HUES64 (cell line): ENCODE measurements at regions not wholly inside any gene's neighbourhood (a gene's known extent, or its start where the extent isn't known, plus 50 kb on each side); places are given as distances from the start of the nearest gene placed in this dataset.

Experiments
- H3K27ac ChIP-seq: 2 replicates; pipeline ENCODE4 v1.7.0; 2013; ENCODE audit warnings: low read depth, low read length, inconsistent platforms
- H3K27me3 ChIP-seq: 2 replicates; pipeline ENCODE4 v1.6.1; 2013; ENCODE audit warnings: mild to moderate bottlenecking, low read length; ENCODE audit not compliant: insufficient read depth
- H3K36me3 ChIP-seq: 2 replicates; pipeline ENCODE4 v1.6.1; 2013; ENCODE audit warnings: mild to moderate bottlenecking, low read length; ENCODE audit not compliant: insufficient read depth
- H3K4me1 ChIP-seq: 2 replicates; pipeline ENCODE4 v1.6.1; 2013; ENCODE audit warnings: mild to moderate bottlenecking, low read length, moderate library complexity; ENCODE audit not compliant: insufficient read depth
- H3K4me3 ChIP-seq: 2 replicates; pipeline ENCODE4 v1.5.1; 2013; ENCODE audit warnings: mild to moderate bottlenecking, low read length, moderate library complexity
- H3K9ac ChIP-seq: 2 replicates; pipeline ENCODE4 v1.6.1; 2013; ENCODE audit warnings: mild to moderate bottlenecking, low read depth, low read length
- H3K9me3 ChIP-seq: 2 replicates; pipeline ENCODE4 v1.6.1; 2013; ENCODE audit warnings: low read depth, low read length; ENCODE audit not compliant: insufficient read depth
- WGBS: fragments of 150-250, 120-280 bp; methylation state at CpG from one replicate; pipeline ENCODE4 v1.1.7; 2013; ENCODE audit warnings: missing lambda C conversion rate; 5-methylcytosine and 5-hydroxymethylcytosine counted together

DNA sequence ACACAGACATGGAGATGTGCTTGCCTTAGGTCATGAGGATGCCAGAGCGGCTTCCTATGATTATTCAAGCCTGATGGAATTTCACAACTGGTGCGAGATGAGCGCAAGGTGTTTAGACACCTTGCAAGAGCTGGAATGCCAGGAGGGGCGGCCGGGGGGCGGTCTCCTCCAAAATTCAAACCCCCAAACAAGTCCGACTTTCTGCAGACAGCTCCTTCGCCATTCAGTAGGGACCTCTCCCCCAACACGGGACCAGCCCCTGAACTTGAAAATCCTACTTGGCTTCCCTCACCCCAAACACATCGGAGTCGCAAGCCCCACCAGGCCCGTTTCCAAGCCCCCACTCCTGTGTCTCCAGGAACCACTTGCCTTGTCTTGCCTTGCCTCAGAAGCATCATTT lies 64.8 kb upstream of the ID2 start:
- no peak overlapping the region for H3K4me3 ChIP-seq
- H3K9me3 ChIP-seq, result no peaks in the 10 kb centered on the region
- 93% methylated on average over 12 of the region's 12 CpGs for whole genome bisulfite sequencing
- H3K9ac ChIP-seq, result no peak overlapping the region
- no peaks in the 10 kb centered on the region for H3K4me1 ChIP-seq
- no peaks in the 10 kb centered on the region for H3K27me3 ChIP-seq
- H3K27ac ChIP-seq, result no peak overlapping the region
- no peaks in the 10 kb centered on the region for H3K36me3 ChIP-seq

DNA sequence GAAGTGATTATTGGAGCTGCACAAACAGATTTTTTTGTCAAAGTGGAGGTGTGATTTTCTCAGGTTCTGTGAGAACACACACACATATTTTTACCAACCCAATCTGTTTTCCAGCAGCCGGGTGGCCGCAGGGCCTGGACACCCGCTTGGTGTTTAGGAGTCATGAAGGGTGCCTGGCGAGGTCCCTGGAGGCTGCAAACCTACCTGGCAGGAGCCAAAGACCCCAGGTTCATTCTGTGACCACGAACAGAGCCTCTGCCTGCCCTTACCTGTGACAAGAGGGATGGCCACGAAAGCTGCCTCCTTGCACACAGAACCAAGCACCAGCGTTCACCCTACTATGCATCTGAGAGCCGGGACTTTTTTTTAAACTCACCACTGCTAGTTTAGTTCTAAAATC lies 64.3 kb upstream of the ID2 start:
- 93% methylated on average over 7 of the region's 8 CpGs for WGBS
- no peak overlapping the region for H3K9ac ChIP-seq
- no peak overlapping the region for H3K27ac ChIP-seq
- no peaks in the 10 kb centered on the region for H3K27me3 ChIP-seq
- H3K4me1 ChIP-seq, result no peaks in the 10 kb centered on the region
- no peaks in the 10 kb centered on the region for H3K9me3 ChIP-seq
- no peaks in the 10 kb centered on the region for H3K36me3 ChIP-seq
- H3K4me3 ChIP-seq, result no peak overlapping the region

DNA sequence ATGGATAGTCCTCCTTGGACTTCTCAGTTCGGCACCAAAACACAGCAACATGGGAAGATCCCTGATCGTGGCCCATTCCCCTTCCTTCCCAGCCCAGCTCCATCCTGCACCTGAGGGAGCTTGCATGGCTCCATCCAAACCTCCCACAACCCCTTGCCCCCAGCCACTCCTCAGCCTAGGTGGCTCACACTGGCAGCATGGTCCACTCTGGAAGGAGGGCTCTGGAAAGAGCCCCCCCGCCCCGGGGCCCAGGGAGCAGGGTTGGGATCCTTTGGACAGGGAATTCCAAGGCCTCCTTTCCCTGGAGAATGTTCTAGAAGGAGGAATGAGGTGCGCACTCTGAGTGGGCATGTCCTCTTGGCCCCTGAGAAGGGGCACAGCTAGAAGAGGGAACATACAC lies 62.8 kb upstream of the ID2 start:
- WGBS, result 89% methylated on average over 5 of the region's 5 CpGs
- Histone ChIP-seq H3K4me1 (no peaks in the 10 kb centered on the region), H3K9me3 (no peaks in the 10 kb centered on the region), H3K4me3 (no peak overlapping the region), H3K27me3 (no peaks in the 10 kb centered on the region), H3K36me3 (no peaks in the 10 kb centered on the region), H3K27ac (no peak overlapping the region), H3K9ac (no peak overlapping the region)

DNA sequence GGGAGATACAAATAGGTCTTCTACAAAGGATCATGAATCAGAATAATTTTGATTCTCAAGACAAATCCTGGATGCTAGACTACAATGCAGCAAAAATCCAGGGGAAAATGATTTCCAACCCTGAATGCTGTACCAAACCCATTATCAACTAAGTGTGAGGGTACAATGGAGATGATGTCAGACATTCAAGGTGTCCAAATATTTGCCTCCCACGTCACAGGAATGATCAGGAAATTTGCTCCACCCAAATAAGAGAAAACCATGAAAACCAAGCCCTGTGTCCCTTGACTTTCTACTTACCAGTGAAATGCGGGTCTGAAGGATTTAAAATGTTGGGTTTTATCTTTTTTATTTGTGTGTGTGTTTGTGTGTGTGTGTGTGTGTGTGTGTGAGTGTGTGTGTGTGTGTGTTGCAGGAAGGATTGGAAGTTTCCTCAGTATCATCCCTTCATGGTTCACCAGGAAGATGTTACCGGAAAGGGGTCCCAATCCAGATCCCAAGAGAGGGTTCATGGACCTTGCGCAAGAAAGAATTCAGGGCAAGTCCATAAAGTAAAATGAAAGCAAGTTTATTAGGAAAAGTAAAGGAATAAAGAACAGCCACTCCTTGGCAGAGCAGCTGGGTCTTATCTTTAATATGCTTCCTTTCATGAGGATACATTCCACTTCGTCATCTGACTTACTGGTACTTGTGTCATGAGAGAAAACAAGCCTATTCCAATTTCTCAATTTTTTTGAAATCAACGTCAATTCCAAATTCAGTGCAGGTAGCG lies 61.1 kb upstream of the ID2 start:
- Histone ChIP-seq H3K36me3 (no peaks in the 10 kb centered on the region), H3K27me3 (no peaks in the 10 kb centered on the region), H3K4me1 (no peaks in the 10 kb centered on the region), H3K4me3 (no peak overlapping the region), H3K27ac (no peak overlapping the region), H3K9ac (no peak overlapping the region), H3K9me3 (no peaks in the 10 kb centered on the region)
- 94% methylated on average over 7 of the region's 7 CpGs for WGBS

DNA sequence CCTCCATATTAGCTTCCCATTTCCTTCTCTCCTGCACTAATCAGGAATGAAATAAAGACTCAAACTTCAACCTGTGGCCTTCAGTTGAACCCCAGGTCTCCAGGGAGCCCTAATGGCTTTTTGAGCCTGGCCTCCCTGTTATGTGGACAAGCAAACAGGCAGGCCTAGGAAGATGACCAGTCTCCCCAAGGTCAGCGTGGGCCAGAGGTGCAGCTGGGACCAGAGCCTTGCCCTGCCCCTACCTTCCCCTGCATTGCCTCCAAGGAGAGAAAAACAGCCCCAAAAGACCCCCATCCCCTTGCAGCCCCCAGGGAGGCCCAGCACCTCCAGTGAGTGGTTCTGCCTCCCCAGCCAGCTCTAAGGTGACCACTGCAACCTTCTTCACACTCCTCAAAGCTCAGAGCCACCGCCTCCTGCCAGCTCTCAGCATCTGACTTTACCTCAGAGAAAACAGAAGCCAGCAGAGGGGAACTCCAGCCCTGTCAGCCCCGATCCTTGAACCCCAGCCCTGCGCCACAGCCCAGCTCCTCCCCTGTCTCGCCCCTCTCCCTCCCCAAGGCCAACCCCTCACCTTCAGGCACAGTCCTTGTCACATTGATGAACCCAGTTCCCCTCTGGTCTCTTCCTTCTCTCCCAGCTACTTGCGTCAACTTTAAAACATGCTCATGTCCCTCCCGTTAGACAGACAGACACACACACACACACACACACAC lies 59.5 kb upstream of the ID2 start:
- Histone ChIP-seq H3K27ac (no peak overlapping the region), H3K9me3 (no peaks in the 10 kb centered on the region), H3K9ac (no peak overlapping the region), H3K4me1 (no peaks in the 10 kb centered on the region), H3K27me3 (no peaks in the 10 kb centered on the region), H3K36me3 (no peaks in the 10 kb centered on the region), H3K4me3 (no peak overlapping the region)
- 89% methylated on average over 7 of the region's 7 CpGs for WGBS

DNA sequence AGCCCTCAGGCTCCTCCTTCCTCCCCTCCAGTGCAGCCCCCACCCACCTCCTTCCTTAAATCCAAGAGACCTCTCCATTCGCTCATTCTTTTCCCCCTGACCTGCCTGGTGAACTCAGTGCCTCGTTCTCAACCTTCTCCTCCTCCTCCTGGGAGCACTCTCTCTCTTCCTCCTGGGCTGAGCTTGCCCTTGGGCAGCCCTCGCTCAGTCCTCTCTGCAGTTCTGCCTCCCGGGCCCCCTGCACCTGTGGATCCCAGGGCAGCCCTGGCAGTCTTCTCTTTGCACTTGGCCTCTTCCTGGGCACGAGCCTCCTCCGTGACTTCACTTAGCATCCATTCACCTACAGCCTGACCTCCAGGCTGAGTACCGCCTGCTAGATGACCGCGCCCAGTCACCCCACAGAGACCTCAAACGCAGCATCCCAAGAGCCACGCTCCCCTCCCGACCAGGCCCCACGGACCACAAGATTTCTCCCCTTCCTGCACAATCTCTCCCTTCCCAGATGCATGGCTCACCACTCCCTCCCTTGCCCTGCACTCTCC lies 58.9 kb upstream of the ID2 start:
- H3K9me3 ChIP-seq, result no peaks in the 10 kb centered on the region
- no peak overlapping the region for H3K27ac ChIP-seq
- H3K9ac ChIP-seq, result no peak overlapping the region
- no peaks in the 10 kb centered on the region for H3K4me1 ChIP-seq
- no peaks in the 10 kb centered on the region for H3K36me3 ChIP-seq
- 79% methylated on average over 12 of the region's 13 CpGs for WGBS
- H3K4me3 ChIP-seq, result no peak overlapping the region
- no peaks in the 10 kb centered on the region for H3K27me3 ChIP-seq

DNA sequence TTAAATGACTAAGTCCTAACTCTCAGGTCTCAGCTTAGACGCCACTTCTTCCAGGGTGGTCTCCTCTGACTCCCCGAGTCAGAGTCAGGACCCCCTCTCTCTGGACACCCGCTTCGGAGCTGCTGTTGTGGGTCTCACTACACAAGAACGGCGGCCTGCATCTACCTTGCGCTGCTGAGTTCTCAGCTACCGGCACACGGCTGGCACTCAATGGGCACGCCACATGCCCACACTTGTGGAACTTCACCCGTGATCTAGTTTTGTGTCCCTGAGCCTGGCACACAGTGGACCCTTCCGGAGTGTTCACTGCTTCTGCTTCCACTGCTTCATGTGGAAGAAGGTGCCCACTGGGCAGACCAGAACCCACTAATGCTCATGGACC lies 58.3 kb upstream of the ID2 start:
- H3K4me1 ChIP-seq, result no peaks in the 10 kb centered on the region
- H3K9me3 ChIP-seq, result no peaks in the 10 kb centered on the region
- no peak overlapping the region for H3K4me3 ChIP-seq
- H3K36me3 ChIP-seq, result no peaks in the 10 kb centered on the region
- H3K27ac ChIP-seq, result no peak overlapping the region
- H3K9ac ChIP-seq, result no peak overlapping the region
- 82% methylated on average over 12 of the region's 12 CpGs for WGBS
- H3K27me3 ChIP-seq, result no peaks in the 10 kb centered on the region

DNA sequence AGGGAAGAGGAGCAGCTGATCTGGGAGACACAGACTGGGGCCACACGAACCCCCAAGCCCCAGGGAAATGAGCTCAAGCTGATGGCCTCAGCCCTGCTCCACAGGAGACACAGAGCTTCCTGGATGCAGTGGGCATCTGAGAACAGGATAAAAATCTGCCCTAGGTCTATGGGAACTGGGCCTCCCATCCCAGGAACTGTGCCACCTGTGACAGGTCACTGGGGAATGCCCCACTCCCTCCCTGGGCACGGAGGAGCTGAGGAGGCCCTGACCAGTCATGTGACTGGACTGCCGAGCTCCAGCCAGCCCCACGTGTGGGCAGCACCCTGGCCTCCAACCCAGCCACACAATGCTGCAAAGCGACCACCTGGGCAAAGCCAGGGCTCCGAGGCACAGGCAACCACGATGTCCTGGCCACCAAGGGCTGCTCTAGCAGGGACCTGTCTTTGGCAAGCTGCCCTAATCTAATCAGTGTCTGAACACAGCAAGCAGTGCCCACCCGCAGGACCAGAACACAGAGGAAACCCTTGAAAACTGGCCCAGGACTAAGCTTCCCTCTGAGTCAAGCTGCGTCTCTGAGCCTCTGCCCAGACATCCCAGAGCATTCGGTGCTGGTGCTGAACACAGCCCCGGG lies 57.8 kb upstream of the ID2 start:
- WGBS, result 90% methylated on average over 11 of the region's 11 CpGs
- H3K9me3 ChIP-seq, result no peaks in the 10 kb centered on the region
- no peak overlapping the region for H3K27ac ChIP-seq
- no peaks in the 10 kb centered on the region for H3K27me3 ChIP-seq
- no peaks in the 10 kb centered on the region for H3K4me1 ChIP-seq
- H3K36me3 ChIP-seq, result no peaks in the 10 kb centered on the region
- H3K9ac ChIP-seq, result no peak overlapping the region
- H3K4me3 ChIP-seq, result no peak overlapping the region

DNA sequence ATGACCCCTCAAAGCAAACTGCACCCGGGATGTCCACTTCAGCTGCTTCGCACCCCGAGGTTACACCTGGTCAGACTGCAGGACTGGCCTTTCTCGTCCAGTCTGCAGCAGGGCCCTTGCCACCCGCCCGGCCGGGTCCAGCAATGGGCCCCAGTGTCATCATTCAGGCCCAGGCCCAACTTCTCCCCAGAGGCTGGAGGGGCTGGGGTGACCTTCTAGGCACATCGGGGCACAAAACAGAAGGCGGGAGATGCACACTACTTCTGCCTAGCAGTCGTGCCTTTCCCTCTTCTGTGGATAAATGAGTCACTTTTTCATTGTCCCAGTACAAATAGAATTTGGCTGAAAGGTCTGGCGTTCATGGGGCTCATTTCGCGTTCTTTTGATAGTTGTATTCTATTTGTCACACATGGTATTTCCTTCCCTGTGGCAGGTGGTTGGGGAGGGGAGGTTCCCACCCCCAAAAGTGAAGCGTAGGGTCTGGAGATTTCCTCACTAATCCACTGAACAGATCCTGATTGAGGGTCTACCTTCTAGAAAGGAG lies 56.9 kb upstream of the ID2 start:
- Histone ChIP-seq H3K27me3 (no peaks in the 10 kb centered on the region), H3K4me1 (no peaks in the 10 kb centered on the region), H3K9me3 (no peaks in the 10 kb centered on the region), H3K27ac (no peak overlapping the region), H3K4me3 (no peak overlapping the region), H3K9ac (no peak overlapping the region), H3K36me3 (no peaks in the 10 kb centered on the region)
- 91% methylated on average over 13 of the region's 14 CpGs for WGBS

DNA sequence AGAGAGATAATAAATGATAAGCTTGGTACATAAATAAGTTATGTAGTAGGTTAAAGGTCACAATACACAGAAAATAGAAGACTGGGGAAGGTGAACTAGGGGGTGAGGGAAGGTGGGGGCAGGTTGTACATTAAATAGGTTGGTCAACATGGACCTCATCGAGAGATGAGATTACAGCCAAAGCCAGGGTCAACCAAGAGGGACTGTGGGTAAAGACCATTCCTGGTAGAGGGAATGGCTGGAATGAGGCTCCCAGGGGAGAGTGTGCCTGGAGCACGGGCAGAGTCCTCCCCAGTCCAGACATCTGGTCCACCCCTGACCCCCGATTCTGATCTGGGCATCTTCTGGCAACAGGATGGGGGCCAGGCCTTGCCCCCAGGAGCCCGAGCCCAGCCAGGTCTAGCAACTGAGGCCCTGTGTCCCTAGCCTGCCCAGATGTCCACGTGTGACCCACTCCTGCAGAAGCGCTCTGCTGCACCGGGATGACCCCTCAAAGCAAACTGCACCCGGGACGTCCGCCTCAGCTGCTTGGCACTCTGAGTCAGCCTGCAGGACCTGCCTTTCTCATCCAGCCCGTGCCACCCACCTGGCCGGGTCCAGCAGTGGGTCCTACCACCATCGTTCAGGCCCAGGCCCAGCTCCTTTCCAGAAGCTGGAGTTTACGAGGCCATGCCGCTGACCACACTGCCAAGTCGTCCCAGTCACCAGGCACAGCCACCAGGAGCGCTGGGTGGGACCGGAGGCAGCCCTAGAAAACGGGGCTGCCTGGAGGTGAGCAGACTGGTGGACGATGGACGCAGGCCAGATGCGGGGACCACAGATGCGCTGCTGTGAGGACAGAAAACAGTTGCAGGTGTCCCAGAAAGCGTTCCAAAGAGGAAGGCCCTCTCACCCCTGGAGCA lies 56.2 kb upstream of the ID2 start:
- Histone ChIP-seq H3K27me3 (no peaks in the 10 kb centered on the region), H3K4me3 (no peak overlapping the region), H3K27ac (no peak overlapping the region), H3K9ac (no peak overlapping the region), H3K9me3 (no peaks in the 10 kb centered on the region), H3K36me3 (no peaks in the 10 kb centered on the region), H3K4me1 (no peaks in the 10 kb centered on the region)
- WGBS, result 93% methylated on average over 24 of the region's 24 CpGs
